Stimulated activated CD8-positive, alpha-beta memory T cell treated with anti-CD3 and anti-CD28 coated beads, Interleukin-7, amount 100 ng/mL, for 48 hours (primary cell): ENCODE measurements at regions not wholly inside any gene's neighbourhood (a gene's known extent, or its start where the extent isn't known, plus 50 kb on each side); places are given as distances from the start of the nearest gene placed in this dataset.

Source experiments
- DNase-seq, 2 donors: peaks; one replicate each; pipeline ENCODE4 v3.0.0-alpha.2; 2020; ENCODE audit warnings: low read depth in 1 of 2; ENCODE audit errors: extremely low read depth in 1 of 2

DNA sequence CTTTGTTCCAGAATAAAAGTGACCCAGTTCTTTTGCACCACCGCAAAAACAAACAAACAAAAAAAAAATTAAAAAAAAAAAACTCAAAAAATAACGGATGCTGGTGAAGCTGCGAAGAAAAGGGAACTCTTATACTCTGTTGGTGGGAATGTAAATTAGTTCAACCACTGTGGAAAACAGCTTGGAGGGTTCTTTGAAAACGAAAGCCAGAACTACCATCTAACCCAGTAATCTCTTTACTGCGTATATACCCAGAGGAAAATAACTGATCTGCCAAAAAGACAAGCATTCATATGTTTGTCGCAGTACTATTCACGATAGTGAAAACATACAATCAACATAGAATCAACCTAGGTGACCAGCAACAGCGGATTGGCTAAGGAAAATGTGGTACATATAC, 298.9 kb upstream of the CBLB start:
- DNase-seq: no peak

DNA sequence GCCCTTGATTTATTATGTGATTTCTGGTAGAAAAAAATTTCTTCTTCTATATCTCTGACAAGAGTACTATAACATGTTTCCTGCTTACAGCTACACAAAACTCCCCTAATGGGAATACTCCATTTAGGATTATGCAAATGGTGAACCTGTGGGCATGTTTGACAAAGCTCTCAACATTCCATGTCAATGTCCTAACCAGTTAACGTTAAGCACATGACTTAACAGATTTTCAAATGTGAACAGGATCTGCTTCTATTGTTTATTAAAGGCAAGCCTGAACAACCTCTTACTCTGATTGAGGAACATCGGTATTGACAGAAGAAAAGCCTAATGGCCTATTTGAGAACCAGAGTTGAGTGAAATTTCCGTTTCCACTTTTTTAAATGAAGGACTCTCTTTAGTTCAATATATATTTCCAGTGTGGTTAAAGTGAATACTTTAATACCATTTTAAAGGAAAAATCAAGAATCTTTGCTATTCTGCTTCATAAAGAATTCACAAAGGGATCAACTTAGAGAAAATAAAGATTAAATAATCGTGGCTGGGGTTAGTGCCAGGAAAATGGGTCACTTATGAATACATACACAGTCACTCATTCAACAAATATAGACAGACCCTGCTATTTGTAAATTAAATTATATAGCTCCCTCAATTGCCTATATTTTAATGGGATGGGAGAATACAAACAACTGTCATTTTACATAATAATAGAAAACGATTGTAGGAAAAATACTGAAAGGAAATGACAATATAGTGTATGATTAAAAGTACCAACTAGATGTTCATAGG, 300.3 kb upstream of the CBLB start:
- no peak for DNase-seq

DNA sequence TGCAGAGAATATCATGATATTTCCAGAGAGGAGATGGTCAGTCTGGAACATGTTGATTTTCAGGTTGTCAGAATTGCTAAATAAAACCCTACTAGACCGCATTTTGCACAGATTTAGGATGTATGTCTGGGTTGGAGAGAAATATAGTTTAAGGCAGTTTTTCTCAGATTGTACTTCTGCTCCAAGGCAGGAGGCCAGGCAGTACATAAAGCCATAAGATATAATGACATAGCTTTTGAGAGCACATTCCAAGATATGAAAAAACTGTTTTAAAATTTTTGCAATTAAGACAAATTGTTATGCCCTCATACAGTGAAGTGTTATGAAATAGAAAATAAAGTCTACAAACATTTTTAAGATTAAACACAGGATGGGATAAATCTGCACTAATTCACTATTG, 301.8 kb upstream of the CBLB start:
- no peak for DNase-seq

DNA sequence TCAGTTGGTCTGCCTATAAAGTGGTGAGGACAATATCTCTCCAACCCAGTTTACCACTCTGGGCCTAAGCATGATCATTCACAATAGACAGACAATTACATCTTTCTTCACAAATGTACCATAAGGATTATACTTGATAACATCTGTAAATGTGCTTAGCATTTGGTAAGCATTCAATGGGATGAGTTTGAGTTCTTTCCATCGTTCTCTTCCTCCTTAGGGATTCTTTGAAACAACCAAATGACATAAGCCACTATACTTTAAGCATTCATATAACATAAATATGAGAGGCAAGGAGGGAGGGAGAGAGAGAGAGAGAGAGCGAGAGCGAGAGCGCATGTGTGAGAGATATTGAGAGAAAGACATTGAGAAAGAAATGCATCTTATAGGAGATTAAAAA, 303.3 kb upstream of the CBLB start:
- no peak for DNase-seq

DNA sequence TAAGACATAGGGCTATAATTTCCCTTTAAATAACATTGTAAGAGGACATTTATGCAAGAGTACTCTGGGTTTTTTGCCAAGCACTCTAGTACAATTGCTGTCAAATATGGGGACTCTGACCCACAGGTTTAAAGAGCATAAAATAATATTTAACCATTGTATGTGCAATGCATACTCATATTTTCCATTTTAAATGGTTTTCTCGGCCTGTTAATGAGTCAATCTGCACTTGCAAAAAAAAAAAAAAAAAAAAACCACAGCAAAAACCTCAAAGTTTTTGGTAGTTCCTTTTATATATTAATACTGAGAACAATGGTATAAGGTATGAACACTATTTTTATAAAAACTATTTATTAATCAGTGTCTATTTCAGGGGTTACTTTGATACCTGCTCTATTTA, 304.0 kb upstream of the CBLB start:
- no peak for DNase-seq

DNA sequence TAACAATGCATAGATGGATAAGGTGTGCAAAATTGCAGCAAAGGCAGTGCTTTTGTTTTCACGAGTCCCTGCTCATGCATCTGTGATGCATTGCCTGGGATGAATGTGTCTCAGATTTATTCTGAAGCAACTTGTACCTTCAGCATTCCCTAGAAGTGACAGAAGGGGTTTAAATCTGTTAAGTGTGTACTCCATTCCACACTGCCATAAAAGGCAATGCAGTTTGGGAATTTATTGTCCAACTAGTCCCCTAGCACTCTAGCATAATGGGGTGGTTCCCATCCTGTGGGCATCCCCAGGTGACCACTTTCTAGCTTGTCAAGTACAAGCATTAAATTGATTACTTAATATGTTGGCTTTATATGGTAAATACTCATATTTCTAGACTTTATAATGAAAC, 306.5 kb upstream of the CBLB start:
- no peak for DNase-seq

DNA sequence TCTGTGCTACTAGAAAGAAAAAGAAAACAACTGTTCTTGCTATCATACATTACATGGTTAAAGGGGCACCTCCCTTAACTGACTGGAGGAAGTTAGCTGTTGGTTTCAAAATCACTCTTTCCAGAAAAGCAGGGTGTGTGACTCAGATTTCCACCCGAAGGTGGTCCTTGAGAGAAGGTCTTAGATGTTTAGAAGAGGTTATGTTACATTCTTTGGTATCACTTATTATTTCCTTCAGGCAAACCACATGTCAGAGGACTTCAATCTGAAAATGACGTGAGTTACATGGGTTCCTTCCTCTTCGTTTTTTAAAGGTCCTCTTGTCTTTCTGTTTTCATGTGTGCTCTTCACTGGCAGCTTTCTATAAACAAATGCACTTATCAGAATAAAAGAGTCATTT, 307.9 kb upstream of the CBLB start:
- peak; percentile 23 to 57 for DNase-seq

DNA sequence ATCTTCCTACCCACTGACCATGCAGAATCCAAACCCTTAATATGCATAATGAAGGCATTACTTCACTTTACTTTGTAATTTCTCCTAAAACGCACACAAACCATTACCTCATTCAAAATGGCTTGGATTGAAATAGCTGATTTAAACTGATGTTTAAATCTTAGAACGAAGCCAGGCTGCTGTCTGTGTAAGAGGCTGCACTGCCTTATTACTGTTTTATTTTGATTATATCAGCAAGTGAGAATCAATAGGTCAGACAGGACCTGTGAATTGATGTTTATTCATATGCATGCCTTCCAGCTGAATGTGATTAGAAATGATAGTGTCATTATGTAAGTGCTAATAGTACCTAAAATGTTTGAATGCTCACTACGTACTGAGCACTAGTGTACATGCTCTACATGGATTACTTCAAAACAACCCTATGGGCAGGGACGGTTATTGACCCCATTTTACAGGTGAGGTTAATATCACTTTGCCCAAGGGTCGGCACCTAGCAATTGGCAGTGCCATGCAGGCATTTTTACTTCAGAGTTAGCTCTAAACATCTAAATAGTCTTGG, 314.2 kb upstream of the CBLB start:
- no peak for DNase-seq

DNA sequence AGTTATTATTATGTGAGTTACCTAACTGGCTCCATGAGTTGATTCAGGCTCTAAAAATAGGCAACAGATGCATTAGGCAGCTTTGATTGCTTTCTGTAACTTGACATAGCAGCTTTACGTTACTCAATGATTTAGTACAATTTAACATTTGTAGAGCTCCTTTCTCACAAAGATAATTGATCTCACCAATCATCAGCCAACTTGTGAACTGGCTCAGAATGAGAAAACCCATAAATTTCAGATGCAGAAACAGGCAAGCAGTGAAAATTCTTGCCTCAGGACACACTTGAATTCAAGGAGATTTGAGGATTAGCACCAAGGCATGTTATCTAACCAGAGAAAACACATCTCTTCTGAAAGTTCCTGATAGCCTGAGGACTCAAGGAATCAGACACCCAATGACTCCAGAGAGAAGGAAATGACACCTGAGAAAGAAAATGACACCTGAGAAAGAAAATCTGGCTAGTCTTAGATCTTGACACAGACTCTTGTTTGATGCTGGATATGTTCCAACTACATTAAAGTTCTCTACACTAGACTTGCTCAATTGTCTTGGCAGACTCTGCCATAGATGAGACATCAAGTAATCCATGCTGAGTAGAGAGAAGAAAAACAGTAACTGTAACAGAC, 315.1 kb upstream of the CBLB start:
- no peak for DNase-seq

DNA sequence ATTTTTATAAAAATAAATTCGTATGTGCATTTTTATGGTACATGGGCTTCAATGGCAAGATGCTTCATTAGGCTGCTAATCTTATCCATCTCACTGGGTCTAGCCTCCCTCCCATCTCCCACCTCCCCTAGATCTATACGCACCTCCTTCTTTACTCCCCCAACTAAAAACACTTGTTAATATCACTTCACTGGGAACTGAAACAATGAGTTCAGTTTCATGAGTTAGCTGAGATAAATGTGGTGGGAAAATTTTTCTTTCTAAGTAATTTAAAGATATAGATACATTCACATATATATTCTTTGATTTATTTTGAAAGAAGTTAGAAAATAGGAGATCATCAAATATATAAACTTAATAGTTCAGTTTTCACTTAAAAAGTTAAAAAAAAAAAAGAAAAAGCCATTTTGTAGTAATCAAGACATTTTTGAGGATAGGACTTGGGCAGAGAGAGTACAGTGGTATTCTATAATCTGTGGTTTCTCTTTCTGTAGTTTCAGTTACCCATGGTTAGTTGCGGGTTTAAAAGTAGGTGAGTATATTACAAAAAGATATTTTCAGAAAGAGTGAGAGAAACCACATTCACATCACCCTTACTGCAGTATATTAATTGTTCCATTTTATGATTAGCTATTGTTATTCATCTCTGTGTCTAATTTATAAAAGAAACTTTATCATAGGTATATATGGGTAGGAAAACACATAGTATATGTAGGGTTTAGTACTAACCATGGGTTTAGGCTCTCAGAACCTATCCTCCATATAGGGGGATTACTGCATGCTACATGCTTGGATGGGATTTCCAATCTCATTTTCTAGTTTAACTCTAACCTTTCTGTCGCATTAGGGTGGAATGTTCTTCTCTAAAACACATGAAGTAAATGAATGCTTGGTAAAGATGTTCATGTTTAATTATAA, 316.0 kb upstream of the CBLB start:
- no peak for DNase-seq

DNA sequence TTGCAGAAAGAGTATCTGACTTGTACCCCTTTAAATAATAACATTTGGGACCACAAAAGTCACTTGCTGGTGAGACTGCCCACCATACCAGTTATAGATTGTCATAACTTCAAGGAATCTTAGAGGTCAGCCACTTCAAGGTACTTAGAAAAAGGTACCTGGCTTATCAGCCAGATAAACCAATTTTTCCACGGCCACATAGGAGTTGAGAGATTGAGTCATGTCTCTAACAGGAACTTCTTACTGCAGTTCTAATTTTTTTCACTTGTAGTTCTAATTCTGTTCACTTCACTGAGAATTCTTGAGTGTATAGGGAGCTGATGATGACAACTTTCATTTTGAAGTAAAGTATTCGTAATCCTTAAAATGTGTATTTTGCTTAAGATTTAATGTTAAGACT, 317.1 kb upstream of the CBLB start:
- peak in 1 of 2 donors; percentile 9 for DNase-seq

DNA sequence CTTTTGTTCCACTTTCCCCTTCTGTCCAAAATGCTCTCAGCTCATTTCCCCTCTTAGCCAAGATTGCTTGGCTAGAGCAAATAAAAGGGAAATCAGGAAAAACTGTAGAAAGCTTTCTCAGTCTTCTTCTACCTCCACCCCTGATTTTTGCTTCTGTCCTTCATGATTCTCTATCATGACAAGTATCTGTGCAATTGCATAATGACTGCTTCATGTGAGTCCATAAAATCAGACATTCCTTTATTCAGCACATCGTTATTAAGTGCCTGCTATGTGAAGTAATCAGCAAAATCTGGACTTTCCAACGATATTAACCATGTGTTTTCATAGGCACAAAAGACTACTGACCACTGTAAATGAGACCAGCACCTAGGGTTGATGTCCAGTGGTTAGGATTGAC, 321.5 kb upstream of the CBLB start:
- DNase-seq: no peak

DNA sequence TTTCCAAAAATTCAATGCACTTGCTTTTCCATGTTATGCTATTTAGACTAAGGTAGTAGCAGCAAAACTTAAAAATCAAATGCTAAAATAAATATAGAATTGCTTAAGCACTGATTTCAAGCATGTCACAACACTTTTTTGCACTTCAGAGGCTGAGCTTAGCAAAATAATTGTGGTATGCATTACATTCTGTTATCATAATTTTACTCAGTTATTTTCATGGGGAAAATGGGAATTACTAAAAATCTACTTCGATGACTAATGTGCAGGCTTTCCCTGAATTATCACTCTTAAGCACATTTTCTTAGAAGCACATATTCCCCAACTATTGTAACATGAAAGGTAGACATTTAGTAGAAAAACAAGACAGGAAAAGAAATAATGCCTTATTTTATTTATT, 322.4 kb upstream of the CBLB start:
- no peak for DNase-seq

DNA sequence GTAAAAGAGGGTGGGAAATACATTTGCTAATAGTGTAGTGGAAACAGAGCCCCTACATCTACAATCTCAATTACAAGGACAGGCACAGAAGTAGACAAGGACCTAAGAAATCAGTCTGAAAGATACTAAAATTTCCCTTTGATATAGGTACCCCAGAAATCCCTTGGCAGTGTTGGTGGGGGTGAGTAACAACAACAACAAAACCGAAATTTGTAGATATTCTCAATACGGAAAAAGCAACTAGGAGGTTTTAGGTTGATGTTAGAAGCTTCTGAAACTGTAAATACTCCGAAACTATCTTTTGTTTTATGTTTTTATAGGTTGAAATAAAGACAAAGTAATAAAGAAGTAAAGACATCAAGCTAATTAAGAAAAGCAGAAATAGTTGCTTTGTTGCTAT, 323.1 kb upstream of the CBLB start:
- DNase-seq: no peak

DNA sequence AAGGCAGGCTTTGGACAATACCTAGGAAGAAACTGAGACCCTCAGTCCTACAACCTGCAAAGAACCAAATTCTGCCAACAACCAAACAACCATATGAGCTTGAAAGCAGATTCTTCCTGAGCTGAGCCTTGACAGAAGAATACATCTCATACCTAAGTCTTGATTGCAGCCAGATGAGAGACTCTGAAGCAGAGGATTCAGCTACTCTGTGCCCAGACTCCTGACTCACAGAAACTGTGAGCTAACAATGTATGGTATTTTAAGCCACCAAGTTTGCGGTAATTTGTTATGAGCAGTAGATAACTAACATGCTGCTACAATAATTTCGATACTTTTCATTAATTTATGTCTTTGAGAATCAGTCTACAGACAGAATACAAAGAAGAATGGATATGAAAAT, 325.1 kb upstream of the CBLB start:
- DNase-seq: no peak

DNA sequence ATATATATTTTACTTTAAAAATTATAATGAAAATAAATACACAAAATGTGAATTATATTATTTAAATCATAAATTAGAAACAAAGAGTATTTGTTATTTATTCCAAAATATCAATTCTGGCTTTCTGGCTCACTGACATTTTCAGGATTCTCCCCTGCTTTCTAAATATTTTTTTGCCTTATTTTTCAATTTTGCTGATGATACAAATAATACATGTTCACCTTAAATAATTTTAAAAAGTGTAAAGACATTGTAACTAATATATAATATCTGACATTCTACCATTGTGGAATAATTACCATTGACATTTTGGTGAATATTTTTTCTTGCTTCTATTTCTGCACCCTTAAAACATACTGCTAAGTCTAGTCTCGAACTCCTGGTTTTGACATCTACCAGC, 325.9 kb upstream of the CBLB start:
- no peak for DNase-seq

DNA sequence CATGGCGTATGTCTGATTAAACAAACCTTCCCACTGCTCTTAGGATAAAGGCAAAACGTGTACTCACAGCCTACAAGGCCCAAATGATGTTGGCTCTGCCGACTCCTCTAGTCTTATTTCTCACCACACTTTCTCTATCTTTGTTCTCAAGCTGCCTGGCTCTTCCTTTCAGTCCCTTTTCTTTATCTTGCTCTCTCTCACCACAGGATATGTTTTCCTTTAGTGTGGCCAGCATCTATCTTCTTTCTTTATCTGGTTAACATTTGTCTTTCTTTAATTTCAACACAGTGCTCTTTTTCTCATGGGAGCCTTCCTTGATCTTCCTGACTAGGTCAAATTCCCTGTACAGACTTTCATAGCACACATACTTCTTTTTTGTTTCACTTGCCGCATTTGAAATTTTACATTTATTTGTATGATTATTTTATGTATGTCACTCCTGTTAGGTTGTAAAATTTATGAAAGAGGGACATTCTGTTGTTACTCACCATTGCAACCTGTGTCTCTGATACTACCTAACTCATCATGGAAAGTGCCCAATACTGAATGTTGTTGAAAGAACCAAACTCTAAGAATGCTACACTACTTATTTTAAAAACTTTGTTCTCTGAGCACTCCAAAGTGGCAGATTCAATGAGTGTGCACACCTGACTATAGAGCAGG, 328.9 kb upstream of the CBLB start:
- DNase-seq: no peak

DNA sequence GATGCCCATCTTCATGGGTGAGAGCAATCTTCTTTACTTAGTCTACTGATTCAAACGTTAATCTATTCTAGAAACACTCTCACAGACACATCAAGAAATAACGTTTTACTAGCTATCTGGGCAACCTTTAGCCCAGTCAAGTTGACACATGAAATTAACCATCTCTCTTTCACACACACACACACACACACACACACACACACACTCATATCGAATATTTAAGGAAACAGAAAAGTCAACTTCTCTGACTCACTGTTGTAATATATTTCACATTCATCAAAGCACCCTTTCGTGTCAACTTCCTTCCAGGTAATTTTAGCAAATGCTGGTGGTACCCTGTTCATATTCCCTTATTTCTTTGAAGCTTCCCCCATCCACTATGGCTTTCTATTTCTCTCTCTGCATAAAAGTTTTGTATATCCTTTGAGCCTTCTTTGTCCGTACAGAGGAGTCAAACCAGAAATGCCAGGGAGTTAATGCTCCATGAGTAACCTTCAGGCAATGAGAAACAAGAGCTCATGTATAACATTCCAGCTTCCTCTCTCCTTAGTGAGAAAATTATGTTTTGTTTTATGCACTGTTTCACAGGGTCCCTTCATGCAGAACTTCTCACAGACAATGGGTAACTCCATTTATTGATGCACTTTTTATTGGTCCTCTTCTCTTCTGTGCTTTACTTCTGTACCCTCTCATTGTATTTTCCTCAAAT, 335.5 kb upstream of the CBLB start:
- DNase-seq: no peak

DNA sequence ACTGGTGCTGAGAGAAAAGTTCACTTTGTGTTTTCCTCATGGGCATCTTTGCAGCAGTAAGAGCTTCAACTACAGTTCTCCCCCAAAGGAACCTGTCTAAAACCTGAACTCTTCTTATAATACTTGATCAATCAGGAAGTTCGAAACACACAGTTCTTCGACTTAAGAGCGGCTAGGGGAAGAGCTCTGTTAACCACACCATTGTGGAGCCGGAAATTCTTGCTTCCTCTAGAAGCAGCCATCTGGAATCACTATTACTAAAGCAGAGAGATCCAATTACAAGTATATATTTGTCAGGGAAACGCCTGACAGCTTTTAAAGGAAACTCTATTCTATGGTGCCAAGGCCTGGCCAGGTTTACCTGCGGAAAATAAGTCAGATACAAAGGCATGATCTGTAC, 337.3 kb upstream of the CBLB start:
- no peak for DNase-seq

DNA sequence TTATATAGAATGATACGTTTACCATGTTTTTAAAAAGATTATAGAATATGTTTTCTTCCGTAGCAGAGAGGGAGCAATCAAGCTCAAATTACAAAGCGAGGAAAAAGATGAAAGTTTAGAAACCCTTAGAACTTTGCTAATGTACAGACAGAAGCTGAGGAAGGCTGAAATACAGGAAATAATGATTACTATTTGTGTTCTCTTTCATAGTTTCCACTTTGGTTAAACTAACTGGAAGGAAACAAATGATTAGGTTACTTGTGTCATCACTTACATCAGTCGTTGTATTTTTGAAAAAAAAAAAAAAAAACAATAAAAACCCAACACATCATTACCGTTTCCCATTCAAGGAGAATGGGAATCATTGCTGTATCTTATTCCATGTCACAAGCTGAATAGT, 337.8 kb upstream of the CBLB start:
- no peak for DNase-seq
